AG04449 (cell line): ENCODE measurements at regions not wholly inside any gene's neighbourhood (a gene's known extent, or its start where the extent isn't known, plus 50 kb on each side); places are given as distances from the start of the nearest gene placed in this dataset.
"Not testable (repeated sequence)": the region's sequence is repeated elsewhere in the genome, so short reads cannot be mapped to it uniquely, and the experiment has no call there.

Source experiments
- CTCF ChIA-PET: fragments of 350-600 bp; formaldehyde crosslinking; extraction: SDS; loops from one replicate; lab custom pipeline; 2021; ENCODE audit warnings: antibody characterized with exemption; lab: Yijun Ruan, JAX
- POLR2A ChIA-PET: fragments of 400-600, 350-600 bp; formaldehyde crosslinking; extraction: SDS; loops from one replicate; lab custom pipeline; 2020; ENCODE audit warnings: antibody characterized with exemption, inconsistent platforms; lab: Yijun Ruan, JAX
- DNase-seq: peaks from one replicate; pipeline ENCODE4 v3.0.0-alpha.2; 2010; ENCODE audit warnings: low read depth, low spot score
- H3K4me3 ChIP-seq: 2 replicates; pipeline ENCODE4 v1.5.1; 2011; ENCODE audit warnings: low read depth, mild to moderate bottlenecking, control low read depth, low read length
- TF ChIP-seq, protein P1 (sequence below): IDR thresholded peaks from one replicate; pipeline ENCODE4 v1.5.1; 2011; ENCODE audit warnings: mild to moderate bottlenecking, moderate library complexity, low read length, control low read depth, inconsistent platforms; ENCODE audit not compliant: insufficient read depth; ENCODE audit errors: missing control alignments

GRCh38 chr4:130074096-130074495 is 978.1 kb downstream of the C4orf33 start:
- CTCF ChIA-PET, result no interaction called here
- no peak for DNase-seq
- H3K4me3 ChIP-seq, result no peak overlapping the region
- POLR2A ChIA-PET, result no interaction called here
- TF ChIP-seq, protein P1, sequence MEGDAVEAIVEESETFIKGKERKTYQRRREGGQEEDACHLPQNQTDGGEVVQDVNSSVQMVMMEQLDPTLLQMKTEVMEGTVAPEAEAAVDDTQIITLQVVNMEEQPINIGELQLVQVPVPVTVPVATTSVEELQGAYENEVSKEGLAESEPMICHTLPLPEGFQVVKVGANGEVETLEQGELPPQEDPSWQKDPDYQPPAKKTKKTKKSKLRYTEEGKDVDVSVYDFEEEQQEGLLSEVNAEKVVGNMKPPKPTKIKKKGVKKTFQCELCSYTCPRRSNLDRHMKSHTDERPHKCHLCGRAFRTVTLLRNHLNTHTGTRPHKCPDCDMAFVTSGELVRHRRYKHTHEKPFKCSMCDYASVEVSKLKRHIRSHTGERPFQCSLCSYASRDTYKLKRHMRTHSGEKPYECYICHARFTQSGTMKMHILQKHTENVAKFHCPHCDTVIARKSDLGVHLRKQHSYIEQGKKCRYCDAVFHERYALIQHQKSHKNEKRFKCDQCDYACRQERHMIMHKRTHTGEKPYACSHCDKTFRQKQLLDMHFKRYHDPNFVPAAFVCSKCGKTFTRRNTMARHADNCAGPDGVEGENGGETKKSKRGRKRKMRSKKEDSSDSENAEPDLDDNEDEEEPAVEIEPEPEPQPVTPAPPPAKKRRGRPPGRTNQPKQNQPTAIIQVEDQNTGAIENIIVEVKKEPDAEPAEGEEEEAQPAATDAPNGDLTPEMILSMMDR, result no peak

DNA sequence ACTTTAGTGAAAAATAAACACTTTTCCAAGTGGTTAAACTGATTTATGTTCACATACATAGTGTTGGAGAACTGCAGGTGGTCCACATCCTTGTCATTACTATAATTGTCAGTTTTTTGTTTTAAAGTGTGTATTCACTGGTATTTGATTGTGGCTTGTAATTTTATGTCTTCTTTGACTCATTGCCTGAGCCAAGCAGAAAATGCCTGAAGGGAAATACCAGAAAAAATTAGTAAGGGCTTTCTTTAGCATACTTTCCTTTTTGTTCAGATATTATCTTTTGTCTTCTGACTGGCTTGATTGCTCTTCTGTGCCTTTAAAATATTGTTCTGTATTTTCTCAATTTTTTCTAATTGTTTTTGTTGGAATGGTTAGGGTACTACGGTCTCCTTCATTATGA is 981.3 kb downstream of the C4orf33 start:
- ChIA-PET CTCF (no interaction called here), POLR2A (no interaction called here)
- DNase-seq, result no peak
- no peak overlapping the region for H3K4me3 ChIP-seq
- TF ChIP-seq, protein P1, result no peak

DNA sequence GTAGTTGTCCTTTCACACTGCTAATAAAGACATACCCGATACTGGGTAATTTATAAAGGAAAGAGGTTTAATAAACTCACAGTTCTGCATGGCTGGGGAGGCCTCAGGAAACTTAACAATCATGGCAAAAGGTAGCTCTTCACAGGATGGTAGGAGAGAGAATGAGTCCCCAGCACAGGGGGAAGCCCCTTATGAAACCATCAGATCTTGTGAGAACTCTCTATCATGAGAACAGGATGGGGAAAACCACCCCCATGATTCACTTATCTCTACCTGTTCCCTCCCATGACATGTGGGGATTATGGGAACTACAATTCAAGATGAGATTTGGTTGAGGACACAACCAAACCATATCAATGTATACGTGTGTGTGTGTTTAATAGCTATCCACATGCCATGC is 983.1 kb downstream of the C4orf33 start:
- H3K4me3 ChIP-seq, DNase-seq, CTCF ChIA-PET, POLR2A ChIA-PET: not testable (repeated sequence)

- POLR2A ChIA-PET, result no interaction called here
- no peak overlapping the region for H3K4me3 ChIP-seq
Measured at GRCh38 chr4:130080872-130081451, 985.0 kb downstream of the C4orf33 start.

GRCh38 chr4:130090427-130090826 is 994.5 kb downstream of the C4orf33 start:
- ChIA-PET POLR2A (no interaction called here), CTCF (no interaction called here)
- no peak for DNase-seq
- TF ChIP-seq, protein P1, result no peak
- H3K4me3 ChIP-seq, result no peak overlapping the region

More at GRCh38 chr4:130080872-130081451, 985.0 kb downstream of the C4orf33 start:
- TF ChIP-seq, protein P1, result no peak
- CTCF ChIA-PET, result no interaction called here
- no peak for DNase-seq

DNA sequence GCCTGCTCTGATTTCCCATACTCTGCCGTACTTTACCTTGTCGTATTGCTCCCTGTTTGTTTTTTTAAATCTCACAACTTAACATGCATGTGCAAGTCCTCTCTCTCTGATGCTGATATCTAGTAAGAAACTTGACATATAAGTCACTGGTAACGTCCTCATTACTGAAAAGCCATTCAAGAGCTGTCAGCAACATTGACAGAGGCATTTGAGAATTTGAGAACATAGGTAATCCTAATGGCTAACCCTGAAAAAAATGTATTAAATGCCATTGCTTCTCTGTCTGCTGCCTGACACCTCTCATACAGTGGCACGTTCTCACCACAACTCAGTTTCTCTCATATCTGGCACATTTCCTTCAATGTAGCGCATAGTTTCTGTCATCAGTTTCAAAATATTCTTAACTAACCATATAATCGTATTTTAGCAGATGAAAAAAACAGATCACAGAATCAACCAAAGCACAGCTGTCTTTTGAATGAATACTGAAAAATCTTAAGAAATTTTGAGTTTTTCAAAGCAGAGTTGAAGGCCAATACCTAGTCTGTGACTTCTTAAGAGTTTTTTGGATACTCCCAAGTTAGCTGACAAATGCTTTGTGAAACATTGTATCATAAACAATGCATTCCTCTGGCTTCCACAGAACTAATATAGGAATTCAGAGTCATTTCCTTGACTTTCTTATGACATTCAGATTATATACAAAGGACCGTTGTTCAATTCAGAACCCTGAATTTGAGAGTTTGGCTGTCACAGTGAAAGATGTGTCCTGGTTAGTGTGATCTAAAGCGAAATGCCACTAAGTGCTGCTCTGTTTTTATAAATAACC is 996.4 kb downstream of the C4orf33 start:
- no peak for DNase-seq
- TF ChIP-seq, protein P1, result no peak
- POLR2A ChIA-PET, result no interaction called here
- CTCF ChIA-PET, result no interaction called here
- H3K4me3 ChIP-seq, result no peak overlapping the region

DNA sequence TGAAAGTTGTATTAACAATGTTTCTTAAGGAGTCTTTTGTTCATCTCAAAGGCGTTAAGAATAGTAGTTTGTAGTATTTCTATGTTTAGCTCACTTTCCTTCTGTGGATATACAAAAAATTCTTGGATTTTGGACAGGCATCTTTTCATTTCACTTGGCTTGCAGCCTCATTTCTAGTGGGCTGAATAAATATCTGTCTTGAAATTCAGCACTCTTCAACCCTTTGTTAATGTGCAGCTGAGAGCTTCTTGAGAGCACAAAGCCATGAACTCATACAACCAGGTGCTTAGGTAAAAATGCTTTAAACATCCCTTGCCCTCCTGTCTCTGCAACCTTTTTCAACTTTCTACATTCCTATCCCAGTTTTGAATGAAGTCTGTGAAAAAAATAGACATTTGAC is 1003.2 kb downstream of the C4orf33 start:
- ChIA-PET CTCF (no interaction called here), POLR2A (no interaction called here)
- DNase-seq, result no peak
- TF ChIP-seq, protein P1, result no peak
- no peak overlapping the region for H3K4me3 ChIP-seq
